GM18499 (cell line): ENCODE measurements at regions not wholly inside any gene's neighbourhood (a gene's known extent, or its start where the extent isn't known, plus 50 kb on each side); places are given as distances from the start of the nearest gene placed in this dataset.
"Not testable (repeated sequence)": the region's sequence is repeated elsewhere in the genome, so short reads cannot be mapped to it uniquely, and the experiment has no call there.

Experiments
- ATAC-seq: cut with Tn5 transposase; IDR thresholded peaks from one replicate; pipeline ENCODE4 v1.9.1; 2021; ENCODE audit warnings: moderate number of reproducible peaks; ENCODE audit not compliant: insufficient read depth, unreplicated experiment

DNA sequence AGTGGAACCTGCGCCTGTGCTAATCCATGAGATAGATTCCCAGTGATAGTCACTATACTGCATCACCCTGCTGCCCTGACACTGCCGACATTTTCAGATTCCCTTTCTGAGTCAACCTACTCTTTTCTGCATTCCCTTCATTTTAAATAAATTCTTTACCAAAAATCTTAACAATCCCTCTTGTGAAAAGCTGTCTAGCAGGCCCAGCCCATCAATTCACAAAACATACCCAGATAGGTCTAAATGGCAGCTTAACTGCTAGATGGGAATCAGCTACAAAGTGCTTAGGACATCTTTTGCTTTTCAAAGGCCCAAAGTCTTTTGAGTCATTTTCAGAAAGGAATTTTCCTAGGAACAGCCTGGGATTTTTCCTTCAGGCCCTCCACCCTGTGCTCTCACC lies 180.1 kb upstream of the PTBP2 start:
- no peak for ATAC-seq

GRCh38 chr1:96544051-96544830 lies 177.3 kb upstream of the PTBP2 start:
- ATAC-seq: no peak

DNA sequence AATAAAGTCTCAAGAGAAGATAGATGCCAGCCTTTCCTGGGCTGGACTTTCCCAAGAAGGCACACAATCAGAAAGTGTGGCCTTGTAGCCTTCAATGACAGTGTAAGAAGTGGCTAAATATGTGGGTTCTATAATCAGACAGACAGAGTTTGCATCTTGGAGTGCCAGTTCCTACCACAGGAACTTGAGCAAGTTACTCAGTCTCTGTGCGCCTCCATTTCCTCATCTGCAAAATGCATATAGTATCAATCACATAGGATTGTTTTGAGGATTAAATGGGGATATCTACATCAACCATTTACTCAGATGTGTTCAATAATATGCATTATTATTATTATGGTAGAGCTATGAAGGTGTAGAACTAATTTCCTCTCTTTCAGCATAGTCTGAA lies 176.8 kb upstream of the PTBP2 start:
- no peak for ATAC-seq

DNA sequence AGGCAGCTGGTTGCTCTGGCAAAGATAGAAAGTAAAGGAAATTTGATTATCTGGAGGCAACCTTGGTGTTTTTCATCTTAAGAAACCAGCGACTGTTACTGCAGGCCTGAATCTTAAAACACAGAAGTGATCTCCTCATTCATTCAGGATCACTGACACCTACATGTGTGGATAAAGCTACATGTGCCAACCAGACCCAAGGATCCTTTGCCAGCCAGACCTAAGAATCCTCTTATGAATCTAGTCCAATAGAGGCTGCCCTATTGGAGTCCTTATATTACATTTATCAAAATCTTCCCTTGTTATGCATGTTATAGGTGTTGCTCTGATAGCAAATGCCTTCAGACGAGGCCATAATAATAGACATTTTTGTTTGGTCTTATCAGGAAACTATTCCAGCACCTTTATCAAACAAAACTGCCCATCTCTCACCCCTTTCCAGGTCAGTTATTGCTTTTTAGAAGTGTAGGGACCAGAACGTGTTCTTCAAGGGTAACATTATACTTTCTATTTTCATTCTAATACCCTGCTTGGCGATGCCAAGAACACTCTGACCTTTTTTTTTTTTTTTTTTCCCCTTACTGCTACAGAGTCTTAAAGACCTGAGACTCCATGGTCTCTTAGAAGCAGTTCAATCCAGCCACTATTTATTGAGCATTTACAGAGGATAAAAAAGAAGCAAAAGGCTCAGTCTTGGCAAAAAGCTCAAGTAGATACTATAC lies 175.5 kb upstream of the PTBP2 start:
- ATAC-seq: no peak

DNA sequence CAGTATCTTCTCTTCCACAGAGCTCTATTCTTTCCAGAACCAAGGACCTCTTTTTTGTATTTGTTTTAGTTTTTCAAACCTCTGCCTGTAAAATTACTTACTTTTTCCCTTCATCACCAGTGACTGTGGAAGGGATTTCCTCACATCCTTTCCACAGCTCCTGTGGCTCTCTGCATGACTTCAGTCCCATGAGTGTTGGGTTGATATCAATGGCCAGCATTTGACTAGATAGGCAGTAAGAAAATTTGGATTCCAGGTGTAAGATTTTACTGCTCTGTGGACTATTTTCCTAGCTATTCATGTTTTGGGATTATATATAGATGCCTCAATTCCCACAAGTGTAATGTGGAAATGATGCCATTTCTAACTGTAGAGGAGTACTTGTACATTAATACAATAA lies 171.5 kb upstream of the PTBP2 start:
- ATAC-seq: no peak

- ATAC-seq: no peak
Observed at GRCh38 chr1:96552451-96552850, 169.1 kb upstream of the PTBP2 start.

DNA sequence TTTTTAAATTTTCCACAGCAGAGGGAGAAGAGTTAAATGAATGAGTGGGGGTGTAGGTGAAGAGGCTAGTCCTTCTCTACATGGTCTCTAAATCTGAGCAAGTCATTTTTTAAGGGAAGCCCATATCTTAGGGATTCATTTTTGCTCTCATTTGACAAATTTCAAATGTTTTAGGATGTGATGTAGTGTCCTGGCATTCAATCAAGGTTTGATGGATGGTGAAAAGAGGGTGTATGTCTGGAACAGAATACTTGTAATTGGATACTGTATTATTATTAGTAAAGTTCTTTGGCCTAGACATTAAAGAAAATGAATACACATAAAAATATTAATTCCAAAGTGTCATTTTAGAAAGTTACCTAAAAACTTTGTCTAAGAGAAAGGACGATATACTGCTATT lies 167.8 kb upstream of the PTBP2 start:
- no peak for ATAC-seq

- no peak for ATAC-seq
Observed at GRCh38 chr1:96554364-96554763, 167.2 kb upstream of the PTBP2 start.

GRCh38 chr1:96557336-96557735 lies 164.2 kb upstream of the PTBP2 start:
- no peak for ATAC-seq

DNA sequence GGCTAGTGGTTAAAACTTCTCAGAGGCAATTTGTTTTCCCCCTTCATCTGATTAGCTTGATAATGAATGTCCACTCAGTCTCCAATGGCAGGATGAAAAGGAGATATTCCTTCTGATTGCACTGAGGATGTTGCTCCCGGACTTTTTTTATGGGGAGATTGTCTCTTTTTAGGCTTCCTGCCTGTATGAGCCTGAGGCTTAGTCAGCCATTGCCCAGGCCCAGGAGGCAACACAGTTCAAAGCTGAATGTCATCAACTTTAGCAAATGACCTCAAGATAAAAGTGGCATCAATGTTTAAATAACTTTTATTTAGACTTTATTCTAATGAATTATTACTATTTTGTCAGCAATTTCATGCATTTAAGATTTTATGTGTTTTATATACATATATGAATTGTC lies 162.9 kb upstream of the PTBP2 start:
- no peak for ATAC-seq

DNA sequence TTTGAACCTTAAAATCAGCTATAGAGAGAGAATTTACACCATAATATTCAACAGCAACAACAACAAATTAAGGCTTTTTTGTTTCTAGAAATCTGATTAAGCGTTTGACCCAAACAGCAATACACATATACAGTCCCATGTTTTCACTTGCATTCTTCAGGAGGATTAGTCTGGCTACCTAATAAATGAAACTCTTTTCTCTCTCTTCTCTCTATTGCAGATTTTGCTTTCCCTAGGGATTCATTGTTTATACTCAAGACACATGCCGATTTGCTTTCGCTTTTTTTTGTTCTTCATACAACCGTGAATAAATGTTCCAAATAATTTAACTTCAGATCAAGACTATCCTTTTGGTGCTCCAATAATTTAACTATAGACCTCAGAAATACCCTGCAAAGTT lies 162.4 kb upstream of the PTBP2 start:
- no peak for ATAC-seq

GRCh38 chr1:96559707-96560596 lies 161.6 kb upstream of the PTBP2 start:
- ATAC-seq: no peak

- no peak for ATAC-seq
Observed at GRCh38 chr1:96562094-96562493, 159.5 kb upstream of the PTBP2 start.

DNA sequence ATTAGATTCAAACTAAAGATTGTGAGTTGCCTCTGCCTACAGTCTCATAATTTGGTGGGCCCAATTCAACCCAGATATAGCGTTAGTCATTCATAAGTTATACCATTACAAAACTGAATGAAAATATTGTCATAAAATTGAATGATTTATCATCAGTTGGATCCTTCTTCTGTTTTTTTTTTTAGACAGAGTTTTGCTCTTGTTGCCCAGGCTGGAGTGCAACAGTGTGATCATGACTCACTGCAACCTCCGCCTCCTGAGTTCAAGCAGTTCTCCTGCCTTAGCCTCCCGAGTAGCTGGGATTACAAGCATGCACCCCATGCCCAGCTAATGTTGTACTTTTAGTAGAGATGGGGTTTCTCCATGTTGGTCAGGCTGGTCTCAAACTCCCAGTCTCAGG lies 157.2 kb upstream of the PTBP2 start:
- not testable (repeated sequence) for ATAC-seq

- ATAC-seq: no peak
Observed at GRCh38 chr1:96565546-96565945, 156.0 kb upstream of the PTBP2 start.

DNA sequence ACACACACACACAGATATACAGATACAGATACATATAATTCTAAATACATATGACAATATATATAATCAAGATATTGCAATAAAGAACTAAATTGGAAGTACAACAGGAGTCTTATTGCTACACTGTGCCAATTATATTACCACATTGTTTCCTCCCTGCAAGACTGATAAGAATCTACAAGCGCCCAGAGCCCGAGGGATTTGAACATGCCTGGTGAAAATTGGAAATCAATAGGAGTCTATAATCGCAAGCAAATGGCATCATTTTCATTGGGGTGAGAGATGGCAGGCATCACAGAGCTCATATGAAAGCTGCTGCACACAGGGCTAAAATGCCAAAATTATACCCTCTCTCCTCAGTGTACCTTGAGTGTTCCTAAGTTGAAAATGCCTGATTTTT lies 152.9 kb upstream of the PTBP2 start:
- no peak for ATAC-seq

GRCh38 chr1:96569288-96569687 lies 152.3 kb upstream of the PTBP2 start:
- ATAC-seq: no peak

- ATAC-seq: no peak
Observed at GRCh38 chr1:96579636-96580035, 141.9 kb upstream of the PTBP2 start.

- ATAC-seq: no peak
Observed at GRCh38 chr1:96580920-96581319, 140.7 kb upstream of the PTBP2 start.

GRCh38 chr1:96581772-96582171 lies 139.8 kb upstream of the PTBP2 start:
- no peak for ATAC-seq

DNA sequence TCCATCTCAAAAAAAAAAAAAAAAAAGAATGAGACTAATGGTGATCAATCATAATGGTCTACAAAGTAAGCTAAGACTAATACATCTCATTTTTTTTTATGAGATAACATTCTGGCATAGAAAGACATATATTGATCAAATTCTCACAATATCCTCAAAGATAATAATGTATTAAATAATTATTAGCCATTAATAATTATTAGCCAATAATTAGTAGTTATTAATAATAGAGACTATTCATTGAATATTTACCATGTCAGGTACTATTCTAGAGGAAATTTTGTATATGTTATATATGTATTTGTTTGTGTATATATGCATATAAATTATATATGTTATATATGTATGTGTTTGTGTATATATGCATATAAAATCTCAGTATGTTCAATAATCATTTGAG lies 137.7 kb upstream of the PTBP2 start:
- no peak for ATAC-seq
